ENCODE measurements at regions not wholly inside any gene's neighbourhood (a gene's known extent, or its start where the extent isn't known, plus 50 kb on each side); places are given as distances from the start of the nearest gene placed in this dataset.

- Histone ChIP-seq H3K27me3 (ENCODE audit: insufficient read depth, poor library complexity, severe bottlenecking) (no peaks in the 10 kb centered on the region), H3K27ac (replicated peaks) (no peak overlapping the region), H3K4me3 (replicated peaks; ENCODE audit: insufficient read depth, low read length) (no peak overlapping the region)
- DNase-seq (ENCODE audit: low read depth in 1 of 2, low spot score in 1 of 2): no peak
- TF ChIP-seq REST (IDR thresholded peaks at IDR 0.05; ENCODE audit: insufficient replicate concordance, low read depth): no peak
- TF ChIP-seq CTCF (IDR thresholded peaks at IDR 0.05; ENCODE audit: insufficient read depth, low read length): no peak
- TF ChIP-seq POLR2AphosphoS5 (IDR thresholded peaks at IDR 0.05; ENCODE audit: low read depth): no peak
- no peak for TF ChIP-seq SPI1 (IDR thresholded peaks at IDR 0.05; ENCODE audit: borderline replicate concordance, low read depth)
- TF ChIP-seq GABPA (IDR thresholded peaks at IDR 0.05; ENCODE audit: low read depth): no peak
Measured at GRCh38 chr2:71777946-71778345, 324.6 kb downstream of the DYSF start.

- H3K4me3 ChIP-seq (replicated peaks; ENCODE audit: insufficient read depth, low read length): no peak overlapping the region
- no peaks in the 10 kb centered on the region for H3K27me3 ChIP-seq (ENCODE audit: insufficient read depth, poor library complexity, severe bottlenecking)
- no peak overlapping the region for H3K27ac ChIP-seq (replicated peaks)
- TF ChIP-seq GABPA (IDR thresholded peaks at IDR 0.05; ENCODE audit: low read depth) (no peak), CTCF (IDR thresholded peaks at IDR 0.05; ENCODE audit: insufficient read depth, low read length) (no peak), REST (IDR thresholded peaks at IDR 0.05; ENCODE audit: insufficient replicate concordance, low read depth) (no peak), POLR2AphosphoS5 (IDR thresholded peaks at IDR 0.05; ENCODE audit: low read depth) (no peak), SPI1 (IDR thresholded peaks at IDR 0.05; ENCODE audit: borderline replicate concordance, low read depth) (no peak)
- no peak for DNase-seq (ENCODE audit: low read depth in 1 of 2, low spot score in 1 of 2)
Measured at GRCh38 chr2:71776227-71776626, 322.9 kb downstream of the DYSF start.

GRCh38 chr2:71773218-71773617, 319.9 kb downstream of the DYSF start:
- H3K4me3 ChIP-seq (replicated peaks; ENCODE audit: insufficient read depth, low read length): no peak overlapping the region
- DNase-seq (ENCODE audit: low read depth in 1 of 2, low spot score in 1 of 2): no peak
- no peaks in the 10 kb centered on the region for H3K27me3 ChIP-seq (ENCODE audit: insufficient read depth, poor library complexity, severe bottlenecking)
- TF ChIP-seq REST (IDR thresholded peaks at IDR 0.05; ENCODE audit: insufficient replicate concordance, low read depth): no peak
- TF ChIP-seq SPI1 (IDR thresholded peaks at IDR 0.05; ENCODE audit: borderline replicate concordance, low read depth): no peak
- no peak for TF ChIP-seq POLR2AphosphoS5 (IDR thresholded peaks at IDR 0.05; ENCODE audit: low read depth)
- no peak for TF ChIP-seq GABPA (IDR thresholded peaks at IDR 0.05; ENCODE audit: low read depth)
- TF ChIP-seq CTCF (IDR thresholded peaks at IDR 0.05; ENCODE audit: insufficient read depth, low read length): no peak
- no peak overlapping the region for H3K27ac ChIP-seq (replicated peaks)

Data from HL-60 (cell line).